Cardiac fibroblast (primary cell): ENCODE measurements at regions not wholly inside any gene's neighbourhood (a gene's known extent, or its start where the extent isn't known, plus 50 kb on each side); places are given as distances from the start of the nearest gene placed in this dataset.

ENCODE experiments used
- DNase-seq, 2 donors: peaks; one replicate each; pipeline versions ENCODE4 v3.0.0 to v3.0.0-alpha.2; 2010; ENCODE audit warnings: low read depth in 2 of 2
- H3K4me3 ChIP-seq, 2 donors: replicated peaks in 1 of 2; 1 replicate in 1 of 2; 2 replicates in 1 of 2; pipeline ENCODE4 v1.5.1; 2011; ENCODE audit warnings: low read depth in 2 of 2, low read length in 2 of 2, mild to moderate bottlenecking in 2 of 2, moderate library complexity in 1 of 2
- CTCF ChIP-seq: IDR thresholded peaks from one replicate; pipeline ENCODE4 v1.5.1; 2011; ENCODE audit warnings: low read depth, mild to moderate bottlenecking, low read length, inconsistent platforms

- DNase-seq, result no peak
- TF ChIP-seq CTCF, result no peak
- H3K4me3 ChIP-seq, result no peak overlapping the region
Observed at GRCh38 chr6:65790666-65791065, 83.6 kb upstream of the EYS start.

GRCh38 chr6:65787787-65788186 lies 80.8 kb upstream of the EYS start:
- TF ChIP-seq CTCF, result no peak
- H3K4me3 ChIP-seq, result no peak overlapping the region
- no peak for DNase-seq

GRCh38 chr6:65786815-65787214 lies 79.8 kb upstream of the EYS start:
- no peak for DNase-seq
- TF ChIP-seq CTCF, result no peak
- no peak overlapping the region for H3K4me3 ChIP-seq

- no peak for TF ChIP-seq CTCF
- no peak for DNase-seq
- no peak overlapping the region for H3K4me3 ChIP-seq
Observed at GRCh38 chr6:65780691-65781090, 73.7 kb upstream of the EYS start.

- TF ChIP-seq CTCF, result no peak
- DNase-seq, result no peak
- H3K4me3 ChIP-seq, result no peak overlapping the region
Observed at GRCh38 chr6:65776332-65776731, 69.3 kb upstream of the EYS start.

DNA sequence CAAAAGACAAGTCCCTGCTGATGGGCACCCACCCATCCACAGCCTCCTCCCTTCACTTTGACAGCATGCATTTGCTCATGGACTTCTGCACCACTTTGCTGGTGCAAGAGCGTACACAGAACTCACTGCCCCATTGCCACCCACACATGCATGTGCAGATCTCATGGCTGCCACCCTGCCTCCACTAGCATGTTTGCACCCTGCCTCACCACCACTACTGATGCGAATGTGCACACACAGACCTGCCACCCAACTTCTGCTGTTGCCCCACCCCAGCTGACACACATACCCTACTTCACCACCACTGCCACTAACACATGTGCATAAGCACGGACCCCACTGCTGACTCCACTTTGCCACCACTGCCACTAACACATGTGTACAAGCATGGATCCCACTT lies 64.9 kb upstream of the EYS start:
- no peak overlapping the region for H3K4me3 ChIP-seq
- no peak for DNase-seq
- no peak for TF ChIP-seq CTCF

GRCh38 chr6:65761890-65762289 lies 54.9 kb upstream of the EYS start:
- no peak for TF ChIP-seq CTCF
- no peak overlapping the region for H3K4me3 ChIP-seq
- no peak for DNase-seq
